Brain microvascular endothelial cell (primary cell): ENCODE measurements at regions not wholly inside any gene's neighbourhood (a gene's known extent, or its start where the extent isn't known, plus 50 kb on each side); places are given as distances from the start of the nearest gene placed in this dataset.

Experiments
- DNase-seq: peaks from one replicate; pipeline ENCODE4 v3.0.0-alpha.2; 2020
- H3K27ac ChIP-seq: fragments of 250-450 bp; sonication (Bioruptor Pico); 2 replicates; pipeline ENCODE4 v1.5.1; 2020; ENCODE audit warnings: mild to moderate bottlenecking, moderate library complexity
- H3K27me3 ChIP-seq: fragments of 250-450 bp; sonication (Bioruptor Pico); replicated peaks from 2 replicates; pipeline ENCODE4 v1.5.1; 2020; ENCODE audit warnings: mild to moderate bottlenecking
- H3K36me3 ChIP-seq: fragments of 250-450 bp; sonication (Bioruptor Pico); replicated peaks from 2 replicates; pipeline ENCODE4 v1.5.1; 2020; ENCODE audit warnings: mild to moderate bottlenecking
- H3K4me3 ChIP-seq: 2 replicates; pipeline ENCODE4 v1.5.1; 2011; ENCODE audit warnings: low read depth, mild to moderate bottlenecking, control low read depth, low read length, moderate library complexity
- in situ Hi-C: cut with HindIII; loops from 2 replicates; pipeline ENCODE4 v1.10.0; 2017; ENCODE audit warnings: low sequenced_read_pairs, low pct_ligation_motif_present
- TF ChIP-seq, protein P1 (sequence below): IDR thresholded peaks from 2 replicates; pipeline ENCODE4 v1.5.1; 2011; ENCODE audit warnings: low read depth, mild to moderate bottlenecking, moderate library complexity, low read length, control low read depth, inconsistent platforms; ENCODE audit errors: missing control alignments

DNA sequence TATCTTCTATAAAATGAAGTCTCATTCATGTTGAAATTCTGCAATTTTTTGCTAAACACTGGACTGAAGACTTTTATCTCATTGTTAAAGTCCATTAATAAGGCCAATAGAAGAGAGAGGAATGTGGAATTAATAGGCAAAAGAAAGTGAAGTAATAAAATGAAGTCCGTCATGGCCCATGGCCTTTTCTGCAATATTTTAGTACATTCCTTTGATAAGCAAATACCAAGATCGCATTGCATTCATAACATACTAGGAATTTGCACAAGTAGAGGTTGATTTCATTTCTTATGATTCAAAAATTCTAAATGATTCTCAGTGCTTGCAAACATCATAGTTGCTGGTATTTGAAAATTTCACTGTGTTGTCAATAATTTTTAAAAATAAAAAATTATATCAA, 664.0 kb downstream of the NR2F1-AS1 start:
- DNase-seq, result peak; percentile 52
- in situ Hi-C loops, result no loop called here
- Histone ChIP-seq H3K36me3 (no peaks in the 10 kb centered on the region), H3K4me3 (no peak overlapping the region), H3K27me3 (no peaks in the 10 kb centered on the region), H3K27ac (peak overlapping the region; percentile 16)
- TF ChIP-seq, protein P1, sequence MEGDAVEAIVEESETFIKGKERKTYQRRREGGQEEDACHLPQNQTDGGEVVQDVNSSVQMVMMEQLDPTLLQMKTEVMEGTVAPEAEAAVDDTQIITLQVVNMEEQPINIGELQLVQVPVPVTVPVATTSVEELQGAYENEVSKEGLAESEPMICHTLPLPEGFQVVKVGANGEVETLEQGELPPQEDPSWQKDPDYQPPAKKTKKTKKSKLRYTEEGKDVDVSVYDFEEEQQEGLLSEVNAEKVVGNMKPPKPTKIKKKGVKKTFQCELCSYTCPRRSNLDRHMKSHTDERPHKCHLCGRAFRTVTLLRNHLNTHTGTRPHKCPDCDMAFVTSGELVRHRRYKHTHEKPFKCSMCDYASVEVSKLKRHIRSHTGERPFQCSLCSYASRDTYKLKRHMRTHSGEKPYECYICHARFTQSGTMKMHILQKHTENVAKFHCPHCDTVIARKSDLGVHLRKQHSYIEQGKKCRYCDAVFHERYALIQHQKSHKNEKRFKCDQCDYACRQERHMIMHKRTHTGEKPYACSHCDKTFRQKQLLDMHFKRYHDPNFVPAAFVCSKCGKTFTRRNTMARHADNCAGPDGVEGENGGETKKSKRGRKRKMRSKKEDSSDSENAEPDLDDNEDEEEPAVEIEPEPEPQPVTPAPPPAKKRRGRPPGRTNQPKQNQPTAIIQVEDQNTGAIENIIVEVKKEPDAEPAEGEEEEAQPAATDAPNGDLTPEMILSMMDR, result no peak

DNA sequence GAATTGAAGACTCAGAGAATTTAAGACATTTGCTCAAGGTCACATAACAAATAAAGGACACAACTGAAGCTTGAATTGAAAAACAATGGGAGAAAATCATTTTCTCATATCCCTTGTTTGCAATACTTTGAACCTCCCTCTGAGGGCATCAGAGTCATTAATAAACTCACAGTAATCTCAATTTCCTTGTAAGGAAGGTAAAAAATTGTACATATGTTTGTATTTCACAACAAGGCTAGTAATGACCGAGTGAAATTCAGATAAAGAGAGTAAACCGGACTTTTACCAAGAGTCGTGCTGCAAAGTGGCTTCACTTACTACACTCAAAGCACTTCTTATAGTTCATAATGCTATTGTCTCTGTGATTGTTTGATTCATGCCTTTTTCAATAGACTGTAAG, 665.0 kb downstream of the NR2F1-AS1 start:
- peak overlapping the region; percentile 16 for H3K27ac ChIP-seq
- no peaks in the 10 kb centered on the region for H3K36me3 ChIP-seq
- H3K27me3 ChIP-seq, result no peaks in the 10 kb centered on the region
- DNase-seq, result no peak
- in situ Hi-C loops, result no loop called here
- H3K4me3 ChIP-seq, result no peak overlapping the region
- TF ChIP-seq, protein P1, result no peak

DNA sequence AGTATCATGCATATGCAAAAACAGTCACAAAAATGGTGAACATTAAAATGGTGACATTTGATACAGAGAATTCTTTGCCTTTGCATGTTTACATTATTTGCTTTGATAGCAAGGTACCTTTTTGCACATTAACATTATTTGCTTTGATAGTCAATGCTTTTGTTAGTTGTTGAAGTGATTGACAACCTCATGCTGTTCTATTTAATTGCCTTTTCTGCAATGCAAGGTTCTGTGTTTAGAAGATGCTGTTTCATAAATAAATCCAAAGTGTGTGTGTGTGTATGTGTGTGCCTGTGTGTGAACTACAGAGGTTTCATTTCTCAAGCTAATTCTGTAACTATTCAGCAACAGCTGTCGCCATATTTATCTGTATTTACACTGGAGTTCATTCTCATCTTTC, 668.7 kb downstream of the NR2F1-AS1 start:
- Histone ChIP-seq H3K4me3 (no peak overlapping the region), H3K36me3 (no peaks in the 10 kb centered on the region), H3K27me3 (no peaks in the 10 kb centered on the region), H3K27ac (no peak overlapping the region)
- in situ Hi-C loops, result no loop called here
- no peak for DNase-seq
- TF ChIP-seq, protein P1, result no peak

DNA sequence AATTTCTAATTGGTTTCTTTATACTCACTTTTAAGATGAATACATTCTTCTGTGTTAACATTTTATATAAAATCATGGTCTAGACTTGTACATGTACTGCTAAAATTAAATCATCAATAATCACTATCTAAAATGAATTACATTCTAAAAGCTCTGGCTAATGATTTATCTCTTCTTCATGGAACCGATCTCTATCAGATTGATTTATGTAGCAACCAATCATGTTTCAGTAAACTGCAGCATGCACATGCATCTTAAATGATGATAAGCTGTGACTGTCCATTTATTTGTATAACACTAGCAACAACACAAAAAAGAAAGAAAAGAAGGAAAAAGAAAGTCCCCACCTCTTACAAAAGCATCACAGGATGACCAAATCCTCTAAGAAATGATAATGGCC, 669.2 kb downstream of the NR2F1-AS1 start:
- TF ChIP-seq, protein P1, result no peak
- Histone ChIP-seq H3K4me3 (no peak overlapping the region), H3K27ac (no peak overlapping the region), H3K27me3 (no peaks in the 10 kb centered on the region), H3K36me3 (no peaks in the 10 kb centered on the region)
- in situ Hi-C loops, result no loop called here
- no peak for DNase-seq

DNA sequence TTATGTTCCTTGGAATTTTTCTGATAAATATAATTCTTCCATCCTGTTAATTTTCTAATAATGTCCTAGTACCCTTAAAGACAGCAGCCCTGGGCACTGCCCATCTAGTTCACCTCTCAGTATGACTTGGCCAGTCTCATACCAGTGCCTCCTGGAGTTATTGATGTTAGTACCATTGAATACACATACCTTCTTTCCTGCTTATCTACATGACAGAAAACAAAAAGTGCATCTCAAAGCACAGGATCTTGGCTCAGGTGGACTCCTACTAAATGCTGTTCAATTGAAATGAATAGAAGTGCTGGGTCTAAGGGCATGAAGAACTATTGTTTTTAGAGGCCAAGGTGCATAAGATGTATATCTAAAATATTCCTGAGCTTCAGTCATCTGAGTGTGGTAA, 669.7 kb downstream of the NR2F1-AS1 start:
- in situ Hi-C loops, result no loop called here
- DNase-seq, result no peak
- no peak overlapping the region for H3K4me3 ChIP-seq
- no peaks in the 10 kb centered on the region for H3K36me3 ChIP-seq
- no peak overlapping the region for H3K27ac ChIP-seq
- TF ChIP-seq, protein P1, result no peak
- no peaks in the 10 kb centered on the region for H3K27me3 ChIP-seq

DNA sequence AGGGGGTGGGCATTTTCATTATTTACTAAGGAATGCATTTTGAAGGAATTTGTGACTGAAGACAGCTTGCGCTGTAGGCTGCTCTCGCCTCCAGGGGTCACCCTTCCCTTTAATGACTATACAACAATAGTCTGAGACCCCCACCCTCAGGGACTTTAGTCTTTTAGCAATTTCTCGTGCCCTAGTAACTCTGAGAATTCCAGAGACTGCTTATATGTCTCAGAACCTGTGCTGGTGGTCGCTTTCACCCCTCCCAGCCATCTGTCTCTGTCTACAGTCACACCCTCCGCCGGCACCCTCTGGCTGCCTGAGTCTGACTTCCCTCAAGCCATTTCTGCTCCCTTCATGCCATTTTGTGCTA, 671.4 kb downstream of the NR2F1-AS1 start:
- H3K27me3 ChIP-seq, result no peaks in the 10 kb centered on the region
- H3K36me3 ChIP-seq, result no peaks in the 10 kb centered on the region
- H3K27ac ChIP-seq, result no peak overlapping the region
- H3K4me3 ChIP-seq, result peak overlapping the region; percentile 10
- TF ChIP-seq, protein P1, result peak; percentile 83
- in situ Hi-C loops, result no loop called here
- peak; percentile 36 for DNase-seq
